Superior temporal gyrus (tissue), 1 donor: ENCODE measurements at regions not wholly inside any gene's neighbourhood (a gene's known extent, or its start where the extent isn't known, plus 50 kb on each side); places are given as distances from the start of the nearest gene placed in this dataset.

Experiments
- DNase-seq: peaks from one replicate; pipeline ENCODE4 v3.0.0-alpha.2; 2016; ENCODE audit errors: extremely low spot score

DNA sequence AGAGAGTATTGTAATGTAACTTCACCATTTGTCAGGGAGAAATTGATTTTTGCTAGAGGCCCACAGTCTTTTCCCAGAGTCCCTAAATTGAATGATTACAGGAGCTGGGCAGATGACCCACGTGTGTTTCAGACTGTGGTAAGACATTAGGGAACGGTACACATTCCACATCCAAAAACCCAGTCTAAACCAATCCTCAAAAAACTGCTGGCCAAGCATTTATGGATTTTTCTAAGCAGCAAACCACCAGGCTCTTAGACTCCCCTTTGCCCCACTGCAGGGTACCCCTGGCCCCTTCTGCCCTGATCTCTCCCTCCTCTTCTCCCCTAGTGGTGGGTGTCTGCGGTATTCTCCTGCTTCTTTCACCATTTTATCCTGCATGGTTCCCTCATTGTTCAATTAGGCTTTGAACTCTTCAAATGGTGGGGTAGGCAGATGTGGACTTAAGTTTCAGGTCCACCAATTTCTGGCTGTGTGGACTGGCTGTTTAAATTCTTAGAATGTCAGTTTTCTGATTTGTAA is 135.5 kb upstream of the SORCS3 start:
- DNase-seq: no peak

DNA sequence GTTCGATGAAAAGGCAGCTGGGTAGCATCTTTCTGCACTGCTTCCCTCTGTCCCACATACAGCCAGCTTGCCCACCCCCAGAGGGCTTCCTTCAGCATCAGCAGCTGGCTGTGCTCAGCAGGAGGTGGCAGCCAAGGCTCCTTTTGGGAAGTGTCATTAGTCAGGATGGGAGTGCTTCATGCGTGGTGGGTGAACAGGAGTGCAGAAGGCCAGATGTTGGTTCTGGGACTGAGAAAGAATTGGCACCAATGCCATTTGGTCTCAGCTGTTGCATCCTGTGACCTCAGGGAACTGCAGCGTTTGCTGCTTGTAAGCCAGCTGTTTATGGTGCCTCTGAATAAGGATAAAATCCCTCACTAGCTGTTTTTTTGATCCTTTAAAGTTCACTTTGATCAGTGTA is 131.1 kb upstream of the SORCS3 start:
- no peak for DNase-seq

DNA sequence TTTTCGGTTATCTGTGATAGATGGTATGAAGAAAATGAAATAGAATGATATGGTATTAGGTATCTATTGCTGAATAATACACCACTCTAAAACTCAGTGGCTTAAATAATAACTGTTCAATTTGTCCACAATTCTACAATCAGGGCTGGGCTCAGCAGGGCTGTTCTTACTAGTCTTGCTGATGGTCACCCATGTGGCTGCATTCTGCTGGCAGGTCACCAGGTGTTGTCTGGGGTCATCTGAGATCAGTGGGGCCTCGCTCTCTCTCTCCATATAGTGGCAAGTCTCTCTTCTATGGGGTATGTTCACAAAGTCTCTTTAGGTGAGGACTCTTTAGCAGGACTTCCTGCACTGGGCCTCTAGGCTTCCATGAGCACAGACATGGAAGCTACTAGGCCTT is 130.4 kb upstream of the SORCS3 start:
- DNase-seq: no peak

DNA sequence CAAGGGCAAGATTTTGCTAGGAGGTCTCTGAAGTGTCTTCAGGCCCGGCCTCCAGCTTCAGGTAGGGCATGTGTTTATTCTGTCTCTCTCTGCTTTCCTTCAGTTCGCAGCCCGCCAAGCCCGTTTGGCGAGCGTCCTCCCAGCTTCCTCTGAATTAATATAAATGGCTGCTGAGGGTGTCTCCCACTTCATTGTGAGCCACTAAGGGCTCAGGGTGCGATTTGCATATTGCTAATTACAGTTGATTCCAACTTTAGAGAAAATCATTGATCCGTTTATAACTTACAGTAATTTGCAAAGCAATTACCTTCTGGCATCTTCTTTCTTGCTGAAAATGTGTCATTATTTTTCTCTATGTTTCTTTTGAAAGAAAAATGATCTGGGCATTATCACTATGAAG is 128.3 kb upstream of the SORCS3 start:
- no peak for DNase-seq

DNA sequence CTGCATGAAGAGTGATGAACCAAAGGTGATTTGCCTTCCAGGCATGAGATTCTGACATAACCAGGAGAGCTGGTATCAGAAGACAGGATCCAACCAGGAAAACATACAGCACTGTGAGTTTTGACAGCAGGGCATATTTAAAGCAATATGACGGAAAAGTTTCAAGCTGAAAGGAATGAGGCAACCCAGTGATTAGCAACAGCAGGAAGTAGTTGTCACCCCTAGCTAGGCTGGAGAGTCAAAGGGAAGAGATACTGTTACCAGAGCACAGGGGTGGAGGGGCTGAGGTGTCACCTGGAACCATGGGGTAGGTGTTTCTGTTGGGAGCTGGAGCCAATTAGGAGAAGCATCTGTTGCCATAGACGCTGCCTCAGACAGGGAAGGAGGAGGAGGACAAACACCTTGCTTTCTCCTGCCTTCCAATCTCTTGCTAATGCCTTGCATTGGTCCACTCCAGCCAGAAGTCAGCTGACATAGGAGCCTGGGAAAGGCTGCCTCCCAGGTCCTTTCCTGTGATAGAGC is 125.4 kb upstream of the SORCS3 start:
- DNase-seq: no peak

DNA sequence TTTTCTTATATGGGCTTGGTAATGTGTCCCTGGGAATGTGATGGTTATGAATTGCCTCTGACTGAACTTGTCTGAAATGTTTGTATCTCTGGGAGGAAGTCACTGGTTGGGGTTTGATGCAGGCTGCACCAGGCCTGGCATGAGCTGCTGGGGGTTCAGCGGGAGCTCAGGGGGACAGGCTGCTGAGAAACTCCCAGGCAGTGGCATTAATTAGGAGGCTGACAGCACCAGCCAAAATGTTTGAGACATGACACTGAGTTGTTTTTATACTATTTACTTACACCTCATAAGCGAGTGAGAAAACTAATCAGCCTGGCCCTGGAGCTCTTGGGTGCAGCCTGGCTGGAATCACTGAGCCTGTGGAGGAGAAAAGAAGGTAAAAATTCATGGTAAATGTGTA is 124.1 kb upstream of the SORCS3 start:
- no peak for DNase-seq

DNA sequence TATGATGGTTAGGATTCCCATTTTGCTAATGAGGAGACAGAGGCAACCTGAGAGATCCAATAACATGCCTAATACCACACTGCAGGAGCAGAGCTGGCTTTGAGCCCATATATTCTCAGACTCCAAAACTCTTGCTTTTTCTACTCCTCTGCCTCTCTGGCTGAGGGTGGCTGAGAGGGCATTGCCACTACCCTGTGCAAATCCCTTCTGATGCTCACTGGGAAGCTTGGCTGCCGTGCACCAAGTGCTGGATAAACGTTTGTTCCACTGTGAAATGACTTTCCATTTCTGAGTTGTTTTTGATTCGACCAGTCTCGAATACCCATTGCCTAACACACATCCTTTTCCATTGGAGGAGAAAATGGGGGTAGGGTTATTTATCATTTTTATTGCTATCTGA is 123.1 kb upstream of the SORCS3 start:
- DNase-seq: no peak

DNA sequence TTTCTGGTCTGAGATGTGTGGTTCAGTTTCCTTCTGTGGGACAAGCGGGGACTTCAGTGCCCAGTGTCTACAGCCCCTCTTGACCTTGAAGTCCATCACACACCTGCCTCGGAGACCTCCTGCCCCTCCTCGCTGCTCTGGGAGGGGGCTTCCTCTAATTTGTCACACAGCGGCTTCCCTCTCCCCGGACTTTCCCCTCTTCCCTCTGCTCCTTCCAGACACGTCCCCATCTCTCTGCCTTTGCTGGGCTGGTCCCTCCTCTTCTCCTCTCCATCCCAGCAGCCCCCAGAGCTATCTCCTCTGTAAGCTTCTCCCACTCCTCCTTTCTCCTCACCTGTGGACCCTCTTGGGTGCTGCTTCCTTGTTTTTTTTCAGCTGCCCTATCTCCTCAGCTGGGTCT is 122.2 kb upstream of the SORCS3 start:
- no peak for DNase-seq

DNA sequence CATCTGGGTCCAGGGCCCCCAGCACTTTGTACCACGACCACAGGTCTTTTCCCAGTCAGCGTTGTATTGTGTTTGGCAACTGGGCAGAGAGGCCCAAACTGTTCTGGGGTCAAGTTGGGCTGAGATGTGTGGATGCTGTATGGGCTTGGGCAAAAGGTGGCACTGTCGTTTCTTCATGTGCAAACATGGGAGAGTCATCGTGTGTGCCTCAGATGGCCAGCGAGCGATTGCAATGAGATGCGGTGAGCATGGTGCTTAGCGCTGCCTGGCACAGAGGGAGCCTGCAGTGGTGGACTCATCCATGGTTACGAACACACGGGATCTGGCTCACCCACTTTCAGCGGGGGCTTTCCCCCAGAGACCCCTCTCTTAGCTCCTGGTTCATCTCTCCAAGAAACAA is 120.4 kb upstream of the SORCS3 start:
- DNase-seq: no peak

DNA sequence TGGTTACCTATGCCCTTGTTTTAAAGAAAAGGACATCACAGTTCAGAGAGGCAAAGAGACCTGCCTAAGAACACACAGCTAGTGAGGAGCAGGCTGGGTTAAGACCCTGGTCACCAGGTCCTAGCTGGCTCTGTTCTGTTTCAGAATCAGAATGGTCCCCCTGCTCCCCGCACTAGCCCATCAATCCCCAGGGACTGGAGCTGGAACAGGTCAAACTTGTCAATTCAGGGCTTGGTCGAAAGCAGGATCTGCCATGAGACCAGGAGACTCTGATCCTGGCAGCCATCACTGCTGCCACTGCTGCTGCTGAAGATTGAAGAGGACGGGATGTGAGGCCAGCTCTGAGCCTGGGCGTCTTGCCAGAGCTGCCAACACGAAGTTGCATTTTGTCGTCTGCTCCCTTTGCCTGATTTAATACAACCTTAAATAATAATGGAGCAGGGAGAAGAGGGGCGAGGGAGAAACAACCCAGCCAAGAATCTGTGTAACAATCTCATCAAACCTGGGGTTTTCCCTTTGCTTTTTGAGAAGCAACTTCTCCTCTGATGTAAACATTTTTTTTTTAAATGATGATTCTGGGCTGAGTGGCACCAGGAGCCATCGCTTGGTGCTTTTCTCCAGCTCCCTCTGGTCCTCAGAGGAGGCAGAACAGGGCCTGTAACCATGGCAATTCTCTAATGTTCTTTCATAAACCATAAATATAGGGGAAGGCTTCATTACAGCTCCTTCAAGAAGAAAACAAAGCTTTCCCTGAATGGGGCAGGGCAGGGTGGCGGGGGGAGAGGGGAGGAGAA is 119.0 kb upstream of the SORCS3 start:
- DNase-seq: peak; percentile 65

DNA sequence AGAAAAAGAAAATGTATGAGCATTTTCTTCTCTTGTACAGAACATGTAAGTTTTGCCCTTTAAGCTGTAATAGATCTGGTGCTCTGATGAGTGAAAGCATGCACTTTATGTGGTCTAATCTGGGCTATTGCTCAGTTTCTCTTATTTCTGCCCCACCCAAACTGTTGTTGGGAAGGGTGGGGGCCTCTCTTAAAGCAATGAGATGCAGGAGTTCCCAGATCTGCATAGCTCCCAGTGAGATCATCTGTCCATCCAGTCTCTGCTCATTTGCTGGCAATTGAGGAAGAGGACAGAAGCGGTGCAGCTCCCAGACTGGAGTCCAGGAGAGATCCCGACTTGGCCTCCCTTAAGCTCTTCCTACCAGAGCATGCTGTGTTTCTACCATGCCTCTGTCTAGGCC is 114.9 kb upstream of the SORCS3 start:
- DNase-seq: no peak

DNA sequence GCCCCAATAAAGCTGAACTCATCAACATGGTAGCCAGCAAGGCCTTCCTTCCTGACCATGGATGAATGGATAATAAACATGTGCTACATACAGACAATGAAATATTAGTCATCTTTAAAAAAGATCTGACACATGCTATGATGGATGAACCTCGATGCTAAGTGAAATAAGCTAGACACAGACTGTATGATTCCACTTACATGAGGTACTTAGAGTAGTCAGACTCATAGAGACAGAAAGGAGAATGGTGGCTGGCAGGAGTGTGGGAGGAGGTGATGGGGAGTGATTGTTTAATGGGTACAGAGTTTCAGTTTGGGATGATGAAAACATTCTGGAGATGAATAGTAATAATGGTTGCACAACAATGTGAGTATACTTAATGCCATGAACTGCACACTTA is 114.1 kb upstream of the SORCS3 start:
- no peak for DNase-seq

DNA sequence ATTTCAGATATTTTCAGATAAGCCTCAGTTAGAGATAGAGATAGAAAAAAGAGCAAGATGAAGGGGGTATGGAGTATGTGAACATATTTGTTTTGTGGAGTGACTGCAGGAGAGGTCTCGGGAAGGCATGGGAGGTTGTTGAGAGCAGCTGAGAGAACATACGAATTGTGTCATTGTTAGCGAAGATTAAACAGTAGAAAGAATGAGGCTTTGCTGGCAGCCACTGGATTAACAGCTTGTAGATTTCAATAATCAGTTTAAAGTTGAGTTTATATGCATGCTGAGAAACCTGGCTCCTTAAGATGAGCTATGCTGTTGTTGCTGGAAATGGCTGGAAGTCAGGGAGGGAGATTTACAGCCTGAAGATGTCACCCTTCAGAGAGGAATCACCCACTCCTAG is 100.9 kb upstream of the SORCS3 start:
- no peak for DNase-seq

DNA sequence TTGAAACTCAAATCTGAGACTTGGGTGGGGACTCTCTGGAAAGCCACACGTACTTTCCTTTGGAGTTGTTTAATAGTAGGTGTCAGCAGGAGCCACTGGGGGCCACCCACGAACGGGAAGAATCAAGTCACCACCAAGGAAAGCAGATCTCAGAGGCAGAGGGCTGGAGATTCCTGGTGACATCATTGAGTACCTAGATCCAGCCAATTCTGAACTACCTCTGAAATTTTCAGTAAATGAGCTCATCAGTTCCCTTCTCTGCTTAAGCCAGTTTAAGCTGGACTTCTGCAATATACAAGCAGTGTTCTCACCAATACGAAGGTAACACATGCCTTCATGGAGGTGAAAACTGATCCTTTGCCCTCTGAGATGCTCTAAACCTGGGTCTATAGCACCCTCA is 99.3 kb upstream of the SORCS3 start:
- no peak for DNase-seq

DNA sequence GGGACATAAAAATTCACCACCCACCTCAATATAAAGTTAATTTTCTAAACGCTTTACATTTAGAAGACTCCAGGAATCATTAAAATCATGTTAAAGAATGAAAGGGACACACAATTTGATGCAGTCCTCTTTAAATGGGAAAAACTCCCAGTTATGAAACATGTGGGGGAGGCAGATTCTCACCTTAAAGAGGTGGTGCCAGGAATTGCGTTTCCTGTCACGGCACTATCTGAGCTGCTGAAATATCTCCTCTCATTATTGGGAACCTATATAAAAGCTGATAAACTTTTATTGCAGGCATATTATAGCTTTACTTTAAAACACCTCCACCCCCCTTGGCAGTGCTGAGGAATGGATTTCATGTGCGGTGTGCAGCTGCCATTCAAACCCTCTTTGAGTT is 94.8 kb upstream of the SORCS3 start:
- no peak for DNase-seq

DNA sequence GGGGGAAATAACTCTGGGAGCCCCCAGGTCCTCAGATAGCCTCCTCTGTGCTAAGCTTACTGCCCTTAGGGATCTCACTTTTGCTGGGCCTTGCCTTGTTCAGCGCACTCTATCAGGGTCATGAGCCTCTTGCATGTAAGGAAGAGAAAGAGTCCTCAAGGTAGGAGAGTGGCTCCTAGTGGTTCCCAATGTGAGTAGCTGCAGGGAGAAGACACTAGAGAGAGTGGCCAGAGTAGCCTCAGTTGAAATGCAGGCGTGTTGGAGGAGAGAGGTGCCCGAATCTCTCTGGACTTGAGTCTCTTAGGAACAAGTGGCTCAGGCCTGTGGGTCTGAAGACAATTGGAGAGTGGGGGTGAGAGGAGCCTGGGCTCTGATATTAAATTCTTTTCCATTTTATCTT is 94.3 kb upstream of the SORCS3 start:
- DNase-seq: no peak

DNA sequence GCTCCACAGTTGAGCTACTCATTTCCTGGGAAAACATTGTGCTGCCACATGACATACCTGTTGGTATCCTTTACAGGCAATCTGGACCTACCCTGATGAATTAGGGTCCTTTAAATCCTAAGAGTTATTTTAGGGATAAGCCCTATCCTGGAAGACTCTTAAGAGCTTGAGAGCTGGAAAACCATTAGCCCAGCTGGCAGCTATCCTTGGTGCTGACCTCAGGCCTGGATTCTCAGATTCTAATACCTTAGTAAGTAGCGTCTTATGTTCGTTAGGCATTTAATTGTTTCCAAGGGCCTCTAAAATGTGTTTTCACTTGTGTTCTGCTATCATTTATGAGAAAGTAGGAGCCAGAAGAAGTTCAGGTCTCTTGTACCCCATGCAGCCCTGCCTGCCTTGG is 93.0 kb upstream of the SORCS3 start:
- no peak for DNase-seq

DNA sequence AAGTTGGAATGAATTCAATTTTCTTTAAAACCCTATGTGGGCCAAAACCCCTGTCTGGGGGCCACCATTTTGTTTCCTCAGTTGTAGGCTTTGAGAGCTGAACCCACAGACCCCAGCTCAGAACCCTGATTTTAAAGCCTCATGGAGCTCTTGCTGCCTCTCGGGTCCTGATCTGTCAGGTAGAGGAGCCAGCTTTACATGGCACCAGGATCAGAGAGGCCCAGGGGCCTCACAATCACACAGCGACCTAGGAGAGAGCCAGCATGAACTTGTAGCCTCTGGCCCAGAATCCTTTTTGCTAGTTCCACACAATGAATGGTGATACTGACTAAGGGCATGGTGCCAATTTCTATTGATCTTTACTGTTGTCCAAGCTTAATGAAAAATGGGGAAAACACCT is 84.3 kb upstream of the SORCS3 start:
- no peak for DNase-seq

DNA sequence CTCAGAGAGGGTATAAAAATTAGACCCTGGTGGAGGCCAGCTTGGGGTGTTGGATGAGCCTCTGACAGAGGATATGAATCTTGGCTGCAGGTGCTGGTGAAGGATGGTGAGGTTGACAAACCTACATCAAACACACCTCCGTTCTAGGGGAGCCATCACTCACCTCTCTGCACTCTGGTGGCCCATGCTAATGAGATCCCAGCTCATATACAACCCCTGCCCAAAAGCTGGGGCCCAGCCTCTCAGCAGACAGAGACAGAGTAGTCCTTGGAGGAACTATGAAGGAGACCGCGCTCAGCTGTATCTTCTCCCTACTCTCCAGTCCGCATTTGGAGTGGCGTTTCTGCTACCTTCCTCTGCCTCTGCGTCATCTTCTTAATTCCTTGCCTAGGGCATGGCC is 83.1 kb upstream of the SORCS3 start:
- no peak for DNase-seq

DNA sequence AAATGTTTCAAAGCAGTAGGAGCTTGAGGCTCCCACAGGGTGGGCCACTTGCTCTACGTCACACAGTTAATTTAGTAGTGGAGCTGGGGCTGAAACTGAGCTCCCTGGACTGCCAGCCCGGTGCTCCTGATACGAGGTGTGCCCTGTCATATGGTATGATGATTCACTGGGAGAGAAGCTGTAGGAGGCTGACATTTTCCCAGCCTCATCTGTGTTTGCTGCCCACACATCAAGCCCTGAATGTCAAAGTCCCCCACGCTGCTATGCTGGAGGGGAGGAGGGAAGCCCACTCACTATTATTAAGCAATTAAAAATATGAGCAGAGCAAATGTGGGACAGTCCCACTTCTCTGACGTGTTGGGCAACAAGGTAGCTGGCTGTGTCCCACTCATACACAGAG is 81.2 kb upstream of the SORCS3 start:
- DNase-seq: no peak

DNA sequence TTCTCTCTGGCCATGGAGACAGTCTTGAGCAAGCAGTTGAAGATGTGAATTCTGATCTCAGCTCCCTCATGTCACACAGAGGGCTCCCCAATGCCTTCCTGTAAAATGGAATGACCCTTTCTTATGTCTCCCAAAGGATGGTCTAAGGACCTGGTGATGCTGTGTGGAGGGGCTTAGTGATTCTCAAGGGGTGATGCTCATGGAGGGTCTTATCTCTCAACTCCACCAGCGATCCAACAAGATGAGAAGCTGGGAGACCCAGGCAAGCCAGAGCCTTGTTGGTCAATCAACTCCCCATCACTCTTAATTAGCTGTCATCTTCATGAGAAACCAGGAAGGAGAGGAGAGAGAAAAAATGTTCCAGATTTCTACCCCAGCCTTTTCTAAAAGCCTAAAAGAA is 78.0 kb upstream of the SORCS3 start:
- DNase-seq: no peak

DNA sequence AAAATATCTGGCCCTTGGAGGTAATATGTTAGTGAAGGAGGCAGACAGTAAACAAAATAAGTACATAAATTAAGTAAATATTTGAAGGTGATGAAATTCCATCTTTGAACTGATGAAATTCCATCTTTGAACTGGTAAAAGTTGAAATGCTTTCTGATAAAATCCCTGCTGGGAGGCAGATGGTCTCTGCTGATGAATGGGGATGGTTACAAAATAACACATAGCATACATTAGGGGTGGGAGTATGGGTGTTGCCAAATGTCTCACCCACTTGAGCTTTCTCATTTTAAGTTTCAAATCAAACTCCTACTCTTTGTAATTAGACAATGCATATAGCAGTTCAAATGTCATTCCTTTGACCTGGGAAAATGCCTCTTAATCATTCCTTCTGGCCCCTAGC is 77.5 kb upstream of the SORCS3 start:
- DNase-seq: no peak

DNA sequence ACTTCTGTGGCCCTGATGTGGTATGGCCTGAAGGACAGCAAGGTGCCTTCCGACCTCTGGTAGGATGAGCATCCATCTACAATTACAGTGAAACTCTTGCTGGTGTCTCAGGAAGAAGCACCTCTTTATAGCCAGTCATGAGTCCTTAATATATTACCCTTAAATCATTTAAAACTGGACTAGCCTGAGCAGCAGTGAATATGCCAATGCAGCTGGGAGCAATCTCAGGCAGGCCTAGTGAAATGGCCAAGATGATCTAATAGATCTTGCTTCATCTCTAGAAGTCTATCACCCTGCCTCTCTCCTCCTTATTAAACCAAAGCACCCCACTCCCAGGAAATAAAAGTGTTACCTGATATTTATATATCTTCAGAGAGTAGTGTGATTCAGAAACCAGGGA is 66.7 kb upstream of the SORCS3 start:
- DNase-seq: no peak

DNA sequence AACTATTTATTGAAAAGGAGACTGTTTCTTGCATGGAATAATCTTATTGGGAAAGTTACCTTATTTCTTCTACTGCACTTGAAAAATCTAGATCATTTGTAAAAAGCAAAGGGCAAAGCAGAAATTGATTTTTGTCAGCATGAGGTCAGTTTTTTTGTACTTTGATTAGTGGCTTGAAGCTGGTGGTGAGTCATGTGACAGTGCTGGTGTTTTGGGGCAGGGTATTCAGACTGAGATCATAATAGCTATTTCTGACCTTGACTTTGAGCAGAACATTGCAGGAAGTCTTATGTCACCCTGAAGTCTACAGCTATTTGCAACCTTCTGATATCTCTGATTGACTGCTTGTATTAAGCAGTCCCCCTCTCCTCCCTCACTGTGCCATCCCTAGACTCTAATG is 66.3 kb upstream of the SORCS3 start:
- no peak for DNase-seq
